DMS153 treated with DMSO at 0.1 percent for 48 hours (cell line): ENCODE measurements at regions not wholly inside any gene's neighbourhood (a gene's known extent, or its start where the extent isn't known, plus 50 kb on each side); places are given as distances from the start of the nearest gene placed in this dataset.
A peak's percentile ranks its signal among the peaks of the same experiment; 100 is the strongest.

Experiments
- DNase-seq: peaks from one replicate; lab custom pipeline; 2025; ENCODE audit not compliant: unreplicated experiment; lab: John Stamatoyannopoulos, UW

GRCh38 chr9:86893811-86894490 lies 53.4 kb downstream of the GAS1 start:
- DNase-seq = no peak

- DNase-seq = no peak
These were observed 54.7 kb downstream of the GAS1 start for GRCh38 chr9:86892576-86892975.

- no peak for DNase-seq
These were observed 55.3 kb downstream of the GAS1 start for GRCh38 chr9:86891886-86892437.

GRCh38 chr9:86891091-86891490 lies 56.2 kb downstream of the GAS1 start:
- no peak for DNase-seq

- no peak for DNase-seq
These were observed 62.1 kb downstream of the GAS1 start for GRCh38 chr9:86885232-86885631.

- no peak for DNase-seq
These were observed 70.6 kb downstream of the GAS1 start for GRCh38 chr9:86876621-86877196.

GRCh38 chr9:86868616-86869015 lies 78.7 kb downstream of the GAS1 start:
- no peak for DNase-seq

- DNase-seq = no peak
These were observed 79.4 kb downstream of the GAS1 start for GRCh38 chr9:86867804-86868313.

GRCh38 chr9:86865952-86866351 lies 81.4 kb downstream of the GAS1 start:
- DNase-seq = no peak

GRCh38 chr9:86860006-86860405 lies 87.3 kb downstream of the GAS1 start:
- DNase-seq = no peak

GRCh38 chr9:86859056-86859455 lies 88.2 kb downstream of the GAS1 start:
- DNase-seq = no peak

- DNase-seq = no peak
These were observed 89.3 kb downstream of the GAS1 start for GRCh38 chr9:86858009-86858408.

GRCh38 chr9:86856259-86856658 lies 91.0 kb downstream of the GAS1 start:
- no peak for DNase-seq

- peak; percentile 14 for DNase-seq
These were observed 92.3 kb downstream of the GAS1 start for GRCh38 chr9:86854898-86855523.

GRCh38 chr9:86846656-86847055 lies 100.7 kb downstream of the GAS1 start:
- DNase-seq = no peak

- peak; percentile 1 for DNase-seq
These were observed 104.1 kb downstream of the GAS1 start for GRCh38 chr9:86843206-86843605.

GRCh38 chr9:86842573-86842972 lies 104.7 kb downstream of the GAS1 start:
- no peak for DNase-seq

- DNase-seq = no peak
These were observed 107.8 kb downstream of the GAS1 start for GRCh38 chr9:86839522-86839921.

- DNase-seq = no peak
These were observed 108.5 kb downstream of the GAS1 start for GRCh38 chr9:86838519-86839497.

- no peak for DNase-seq
These were observed 110.0 kb downstream of the GAS1 start for GRCh38 chr9:86837345-86837744.

- no peak for DNase-seq
These were observed 110.5 kb downstream of the GAS1 start for GRCh38 chr9:86836797-86837196.
